SW 1271 (cell line): ENCODE measurements at regions not wholly inside any gene's neighbourhood (a gene's known extent, or its start where the extent isn't known, plus 50 kb on each side); places are given as distances from the start of the nearest gene placed in this dataset.
"Not testable (repeated sequence)": the region's sequence is repeated elsewhere in the genome, so short reads cannot be mapped to it uniquely, and the experiment has no call there.

Source experiments
- DNase-seq, 2 experiments: peaks; one replicate each; lab custom pipeline; 2025; lab: John Stamatoyannopoulos, UW

DNA sequence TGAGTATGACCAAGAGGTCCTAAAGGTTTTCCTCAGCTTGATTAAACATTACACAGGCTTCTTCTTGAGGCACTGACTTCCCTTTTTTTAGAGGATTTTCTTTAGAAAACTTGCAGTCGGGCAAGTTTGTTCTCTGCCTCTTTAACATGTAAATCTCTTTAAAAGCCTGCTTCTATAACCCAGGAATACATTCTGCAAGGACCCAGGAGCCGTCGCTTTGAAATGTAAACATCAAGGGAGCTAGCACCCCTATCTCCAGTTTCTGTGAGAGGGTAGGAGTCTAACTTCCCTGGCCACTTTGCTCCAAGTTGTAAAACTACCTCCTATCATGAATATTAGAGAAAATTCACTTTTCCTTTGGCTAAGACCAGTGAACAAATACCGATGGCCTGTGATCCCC is 201.5 kb upstream of the CPHXL start:
- no peak for DNase-seq

GRCh38 chr16:75928295-75928694 is 202.0 kb upstream of the CPHXL start:
- DNase-seq, result no peak

GRCh38 chr16:75929046-75929445 is 202.8 kb upstream of the CPHXL start:
- no peak for DNase-seq

DNA sequence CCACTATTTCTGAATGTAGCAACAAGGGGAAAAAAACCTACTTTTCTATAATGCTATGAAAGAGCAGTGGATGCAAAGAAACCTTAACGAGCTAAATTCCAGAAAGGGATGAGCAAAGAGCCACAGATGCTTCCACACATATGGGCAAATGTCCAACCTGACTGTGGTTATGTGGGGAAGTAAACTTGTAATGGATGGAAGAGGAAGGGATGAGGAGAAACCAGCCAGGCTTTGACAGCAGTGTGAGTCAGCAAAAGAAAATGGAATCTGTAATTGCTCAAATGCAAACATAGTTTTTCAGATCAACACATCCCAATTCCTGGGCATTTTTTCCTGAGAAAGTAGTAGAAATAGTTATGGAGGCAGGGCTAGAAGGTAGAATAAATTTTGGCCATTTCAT is 204.8 kb upstream of the CPHXL start:
- DNase-seq, result no peak

DNA sequence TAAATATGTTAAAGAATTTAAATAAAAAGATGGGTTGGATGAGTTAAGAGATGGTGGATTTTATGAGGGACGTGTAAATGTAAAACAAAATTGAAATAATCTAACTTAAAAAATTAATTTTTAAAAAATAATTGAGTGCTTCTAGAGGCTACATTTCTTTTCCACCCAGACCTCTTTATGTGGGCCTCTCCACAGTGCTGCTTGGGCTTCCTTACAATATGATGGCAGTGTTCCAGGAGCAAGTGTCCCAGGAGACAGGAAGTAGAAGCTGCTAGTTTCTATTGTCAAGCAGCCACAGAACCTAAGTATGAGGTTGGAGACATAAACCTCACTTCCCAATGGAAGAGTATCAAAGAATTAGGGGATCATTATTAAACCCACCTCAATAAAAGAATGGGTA is 205.7 kb upstream of the CPHXL start:
- DNase-seq, result no peak

DNA sequence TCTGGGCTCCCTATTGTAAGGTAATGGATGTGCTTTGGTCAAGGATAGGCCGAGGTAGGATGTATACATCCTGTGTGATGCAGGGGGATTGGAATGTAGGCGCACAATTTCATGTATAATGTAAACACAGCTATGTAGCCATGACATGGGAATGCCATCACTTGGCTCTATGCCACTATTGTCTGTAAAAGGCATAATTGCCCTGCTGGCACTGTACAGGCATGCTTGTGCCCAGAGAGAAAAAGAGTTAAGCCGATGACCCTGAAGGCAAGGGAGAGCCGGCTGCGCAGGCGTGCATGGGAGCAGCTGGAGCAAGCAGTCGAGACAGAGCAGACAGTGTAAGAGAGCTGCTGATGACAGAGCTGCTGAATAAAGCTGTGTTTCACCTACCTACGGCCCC is 212.5 kb upstream of the CPHXL start:
- no peak for DNase-seq

DNA sequence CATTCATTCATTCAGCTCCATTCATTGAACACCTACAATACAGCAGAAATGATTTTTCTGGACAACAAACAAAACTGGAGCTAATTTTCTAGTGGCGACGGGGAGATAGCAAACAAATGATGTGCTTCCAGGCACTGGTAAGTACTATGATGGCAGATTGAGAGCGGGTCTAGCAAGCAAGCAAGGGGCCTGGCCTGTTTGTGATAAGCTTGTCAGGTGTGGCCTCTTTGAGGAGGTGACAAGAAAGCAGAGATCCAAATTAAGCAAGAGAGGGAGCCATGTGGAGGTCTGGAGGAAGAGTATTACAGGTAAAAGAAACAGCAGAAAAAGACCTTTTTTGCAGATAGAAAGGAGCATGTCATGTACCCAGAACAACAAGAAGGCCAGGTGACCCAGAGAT is 216.1 kb upstream of the CPHXL start:
- DNase-seq, result no peak

GRCh38 chr16:75942936-75943335 is 216.6 kb upstream of the CPHXL start:
- no peak for DNase-seq

GRCh38 chr16:75943705-75944514 is 217.6 kb upstream of the CPHXL start:
- no peak for DNase-seq

DNA sequence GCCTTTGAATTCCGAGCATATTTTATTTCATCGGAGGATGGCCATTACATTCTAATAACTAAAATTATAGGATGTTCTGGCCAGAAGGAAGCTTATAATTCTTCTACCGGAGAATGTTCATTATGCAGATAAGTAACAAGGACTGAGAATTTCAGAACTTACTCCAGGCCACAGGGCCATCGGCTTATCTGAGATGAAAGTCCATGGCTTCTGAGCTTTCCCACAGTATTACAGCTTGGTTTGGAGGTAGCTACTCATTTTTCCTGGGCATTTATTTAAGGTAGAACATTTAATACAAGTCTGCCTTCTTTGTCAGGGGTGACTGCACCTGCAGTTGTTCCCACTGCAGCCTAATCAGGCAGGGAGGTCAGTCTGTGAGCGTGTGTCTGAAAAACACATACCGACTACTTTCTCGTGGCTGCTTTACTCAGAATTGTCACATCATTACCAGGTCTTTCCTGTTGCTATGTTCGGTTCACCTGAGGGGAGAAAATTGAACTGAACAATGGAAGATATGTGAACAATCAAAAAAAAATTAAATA is 219.7 kb upstream of the CPHXL start:
- DNase-seq, result no peak

DNA sequence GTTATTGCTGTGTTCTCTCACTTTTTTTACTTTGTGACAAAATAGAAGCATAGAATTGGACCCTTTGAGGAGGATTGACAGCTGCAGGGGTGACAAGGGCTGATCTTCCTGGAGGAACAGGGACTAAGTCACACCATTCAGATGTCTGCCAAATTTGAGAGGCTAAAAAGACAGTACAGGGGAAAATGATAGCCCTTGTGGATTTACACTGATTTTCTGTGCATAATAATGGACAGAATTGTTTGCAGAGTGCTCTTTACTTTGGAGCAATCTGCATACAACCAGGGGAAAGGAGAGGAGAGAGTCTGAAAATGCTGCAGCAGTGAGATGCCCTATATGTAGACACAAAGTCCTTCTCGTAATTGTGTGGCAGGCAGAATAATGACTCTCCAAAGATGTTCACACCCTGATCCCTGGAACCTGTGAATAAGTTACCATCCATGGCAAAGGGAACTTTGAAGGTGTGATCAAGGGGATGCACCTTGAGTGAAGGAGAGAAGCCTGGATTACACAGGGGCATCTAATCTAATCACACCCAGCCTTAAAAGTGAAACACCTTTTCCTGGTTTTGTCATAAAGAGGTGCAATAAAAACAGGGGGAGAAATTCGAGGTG is 221.4 kb upstream of the CPHXL start:
- DNase-seq, result no peak

GRCh38 chr16:75948441-75948840 is 222.2 kb upstream of the CPHXL start:
- DNase-seq, result no peak

- DNase-seq, result no peak
Measured at GRCh38 chr16:75948886-75949285, 222.6 kb upstream of the CPHXL start.

GRCh38 chr16:75952124-75952523 is 225.8 kb upstream of the CPHXL start:
- no peak for DNase-seq

DNA sequence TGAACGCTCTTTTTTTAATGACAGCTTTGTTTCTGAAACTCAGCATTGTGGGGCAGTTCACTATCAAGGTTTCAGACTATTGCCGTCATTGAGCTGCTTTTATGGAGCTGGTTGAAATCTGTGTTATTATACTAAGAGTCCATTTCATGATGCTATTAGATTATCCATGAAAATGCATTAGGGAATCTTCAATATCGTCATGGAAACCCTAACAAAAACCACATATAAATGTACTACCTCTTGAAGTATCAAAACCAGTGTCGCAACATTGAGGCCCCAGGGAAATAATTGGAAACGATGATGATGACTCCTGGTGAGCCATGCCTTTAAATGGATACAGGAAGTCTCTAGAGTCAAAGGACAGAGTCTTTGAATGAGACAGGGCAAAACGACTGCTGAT is 231.6 kb upstream of the CPHXL start:
- no peak for DNase-seq

DNA sequence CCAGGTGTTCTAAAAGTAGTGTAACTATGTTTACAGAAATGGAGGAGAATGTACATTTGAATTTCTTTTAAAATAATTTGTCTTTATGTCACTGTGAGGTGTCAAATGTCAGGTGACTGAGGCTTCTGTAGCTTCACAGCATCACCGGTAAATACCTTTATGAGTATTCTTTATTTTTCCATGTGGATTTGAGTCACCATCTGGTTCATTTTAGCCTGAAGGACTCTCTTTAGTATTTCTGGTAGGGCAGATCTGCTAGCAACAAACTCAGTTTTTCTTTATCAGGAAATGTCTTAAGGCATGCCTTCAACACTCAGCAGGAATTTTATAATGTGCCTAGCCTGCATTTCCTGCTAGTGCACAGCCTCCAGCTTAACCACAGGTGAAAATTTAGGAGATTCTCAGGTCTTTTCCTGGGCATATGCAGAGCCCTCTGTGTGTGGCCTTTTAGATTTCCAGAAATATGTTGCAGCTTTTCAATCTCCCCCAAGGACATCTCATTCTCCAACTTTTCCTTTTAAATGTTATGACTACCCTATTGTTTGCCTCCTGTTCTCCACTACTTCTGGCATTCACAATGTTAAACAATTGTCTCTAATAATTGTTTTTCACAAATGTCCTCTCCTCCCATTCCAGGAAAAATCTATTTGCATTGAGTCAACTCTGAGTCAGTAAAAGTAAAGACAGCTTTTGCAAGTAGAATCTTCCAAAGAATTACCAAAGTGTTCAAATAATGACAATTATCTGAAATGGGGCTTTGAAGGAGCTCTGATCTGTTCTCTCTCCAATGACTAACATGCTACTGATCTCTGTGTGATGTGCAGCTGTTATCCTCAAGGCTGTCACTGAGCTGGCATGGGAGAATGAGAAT is 239.4 kb upstream of the CPHXL start:
- no peak for DNase-seq

- not testable (repeated sequence) for DNase-seq
Measured at GRCh38 chr16:75969120-75969519, 242.8 kb upstream of the CPHXL start.

DNA sequence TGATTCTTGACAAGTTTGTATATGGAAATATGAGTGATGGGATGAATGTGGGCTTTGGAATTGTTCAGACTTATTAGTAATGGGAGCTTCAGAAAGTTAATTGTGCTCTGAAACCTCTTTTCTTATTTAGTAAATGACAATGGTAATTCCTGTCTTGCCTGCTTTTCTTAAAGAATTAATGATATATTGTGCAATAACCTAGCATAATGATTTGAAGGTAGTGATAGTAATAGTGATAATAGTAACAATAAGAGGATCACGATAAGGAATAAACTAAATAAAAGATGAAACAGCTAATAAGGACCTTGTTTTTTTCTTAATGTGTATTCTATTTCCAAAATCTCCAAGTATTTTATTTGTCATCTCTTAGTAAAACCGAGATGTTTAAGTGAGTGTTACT is 245.0 kb upstream of the CPHXL start:
- DNase-seq, result no peak

DNA sequence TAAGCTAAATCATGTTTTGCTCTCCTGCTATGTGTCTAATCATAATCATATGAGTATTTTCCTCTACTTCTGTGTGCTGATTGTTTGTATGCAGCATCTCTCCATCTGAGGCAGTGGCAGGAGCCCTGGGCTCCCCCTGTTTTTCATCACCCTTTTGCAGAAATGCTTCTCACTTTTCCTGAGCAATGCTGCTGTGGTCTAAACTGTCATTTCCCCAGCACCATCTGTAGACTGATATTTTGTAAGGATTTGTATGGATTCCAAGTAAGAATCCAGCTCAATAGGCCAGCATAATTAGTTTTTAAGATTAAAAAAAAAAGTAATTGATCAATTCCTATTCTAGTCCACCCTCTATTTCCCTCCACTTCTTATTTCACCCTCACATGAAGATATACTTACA is 257.0 kb upstream of the CPHXL start:
- no peak for DNase-seq

GRCh38 chr16:75983741-75984381 is 257.6 kb upstream of the CPHXL start:
- no peak for DNase-seq

DNA sequence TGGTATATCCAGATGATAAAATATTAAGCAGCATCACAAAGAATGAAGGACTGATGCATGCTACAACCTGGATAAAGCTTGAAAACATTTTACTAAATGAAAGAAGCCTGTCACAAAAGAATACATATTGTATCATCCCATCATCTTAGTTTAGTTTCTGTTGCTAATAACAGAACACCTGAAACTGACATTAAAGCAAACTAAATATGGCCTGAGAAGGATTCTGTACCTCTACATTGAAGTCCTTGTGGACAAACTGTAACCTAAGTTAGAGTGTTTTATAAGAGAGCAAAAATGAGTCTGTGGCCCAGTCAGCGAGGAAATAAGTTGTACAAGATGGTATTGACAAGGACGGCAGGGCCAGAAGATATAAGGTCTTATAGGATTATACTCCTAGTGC is 261.0 kb upstream of the CPHXL start:
- no peak for DNase-seq

- no peak for DNase-seq
Measured at GRCh38 chr16:75996491-75996890, 270.2 kb upstream of the CPHXL start.
